Brain microvascular endothelial cell (primary cell): ENCODE measurements at regions not wholly inside any gene's neighbourhood (a gene's known extent, or its start where the extent isn't known, plus 50 kb on each side); places are given as distances from the start of the nearest gene placed in this dataset.

Experiments
- DNase-seq: peaks from one replicate; pipeline ENCODE4 v3.0.0-alpha.2; 2020
- H3K27ac ChIP-seq: fragments of 250-450 bp; sonication (Bioruptor Pico); 2 replicates; pipeline ENCODE4 v1.5.1; 2020; ENCODE audit warnings: mild to moderate bottlenecking, moderate library complexity
- H3K27me3 ChIP-seq: fragments of 250-450 bp; sonication (Bioruptor Pico); replicated peaks from 2 replicates; pipeline ENCODE4 v1.5.1; 2020; ENCODE audit warnings: mild to moderate bottlenecking
- H3K36me3 ChIP-seq: fragments of 250-450 bp; sonication (Bioruptor Pico); replicated peaks from 2 replicates; pipeline ENCODE4 v1.5.1; 2020; ENCODE audit warnings: mild to moderate bottlenecking
- H3K4me3 ChIP-seq: 2 replicates; pipeline ENCODE4 v1.5.1; 2011; ENCODE audit warnings: low read depth, mild to moderate bottlenecking, control low read depth, low read length, moderate library complexity
- in situ Hi-C: cut with HindIII; loops from 2 replicates; pipeline ENCODE4 v1.10.0; 2017; ENCODE audit warnings: low sequenced_read_pairs, low pct_ligation_motif_present
- TF ChIP-seq, protein P1 (sequence below): IDR thresholded peaks from 2 replicates; pipeline ENCODE4 v1.5.1; 2011; ENCODE audit warnings: low read depth, mild to moderate bottlenecking, moderate library complexity, low read length, control low read depth, inconsistent platforms; ENCODE audit errors: missing control alignments

DNA sequence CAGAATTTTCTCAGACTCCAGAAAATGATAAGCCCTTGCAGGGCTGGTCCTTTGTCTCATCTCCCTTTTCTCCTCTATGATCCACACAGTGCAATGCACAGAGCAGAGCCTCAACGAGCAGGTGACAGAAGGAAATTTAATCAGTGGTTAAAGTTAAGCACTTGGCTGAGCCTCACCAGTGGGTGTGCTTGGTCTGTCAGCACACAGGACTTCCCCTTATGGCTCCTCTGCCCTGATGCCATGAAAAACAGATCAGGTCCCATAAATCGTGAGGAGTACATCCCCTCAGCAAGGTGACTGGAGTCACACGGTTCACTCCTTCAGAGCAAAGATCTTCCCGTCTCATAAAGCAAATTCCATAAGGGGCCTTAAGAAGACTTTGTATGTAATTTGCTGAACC, 818.2 kb downstream of the UQCRFS1 start:
- no peak for DNase-seq
- no peaks in the 10 kb centered on the region for H3K27me3 ChIP-seq
- no peak overlapping the region for H3K27ac ChIP-seq
- in situ Hi-C loops, result no loop called here
- no peaks in the 10 kb centered on the region for H3K36me3 ChIP-seq
- TF ChIP-seq, protein P1, sequence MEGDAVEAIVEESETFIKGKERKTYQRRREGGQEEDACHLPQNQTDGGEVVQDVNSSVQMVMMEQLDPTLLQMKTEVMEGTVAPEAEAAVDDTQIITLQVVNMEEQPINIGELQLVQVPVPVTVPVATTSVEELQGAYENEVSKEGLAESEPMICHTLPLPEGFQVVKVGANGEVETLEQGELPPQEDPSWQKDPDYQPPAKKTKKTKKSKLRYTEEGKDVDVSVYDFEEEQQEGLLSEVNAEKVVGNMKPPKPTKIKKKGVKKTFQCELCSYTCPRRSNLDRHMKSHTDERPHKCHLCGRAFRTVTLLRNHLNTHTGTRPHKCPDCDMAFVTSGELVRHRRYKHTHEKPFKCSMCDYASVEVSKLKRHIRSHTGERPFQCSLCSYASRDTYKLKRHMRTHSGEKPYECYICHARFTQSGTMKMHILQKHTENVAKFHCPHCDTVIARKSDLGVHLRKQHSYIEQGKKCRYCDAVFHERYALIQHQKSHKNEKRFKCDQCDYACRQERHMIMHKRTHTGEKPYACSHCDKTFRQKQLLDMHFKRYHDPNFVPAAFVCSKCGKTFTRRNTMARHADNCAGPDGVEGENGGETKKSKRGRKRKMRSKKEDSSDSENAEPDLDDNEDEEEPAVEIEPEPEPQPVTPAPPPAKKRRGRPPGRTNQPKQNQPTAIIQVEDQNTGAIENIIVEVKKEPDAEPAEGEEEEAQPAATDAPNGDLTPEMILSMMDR, result no peak
- H3K4me3 ChIP-seq, result no peak overlapping the region

GRCh38 chr19:28393574-28394336, 819.2 kb downstream of the UQCRFS1 start:
- DNase-seq, result no peak
- in situ Hi-C loops, result no loop called here
- Histone ChIP-seq H3K36me3 (no peaks in the 10 kb centered on the region), H3K4me3 (no peak overlapping the region), H3K27me3 (no peaks in the 10 kb centered on the region), H3K27ac (no peak overlapping the region)
- TF ChIP-seq, protein P1, result no peak

- Histone ChIP-seq H3K27me3 (no peaks in the 10 kb centered on the region), H3K27ac (no peak overlapping the region), H3K4me3 (no peak overlapping the region), H3K36me3 (no peaks in the 10 kb centered on the region)
- in situ Hi-C loops, result no loop called here
- TF ChIP-seq, protein P1, result no peak
- no peak for DNase-seq
Measured at GRCh38 chr19:28388988-28389387, 824.0 kb downstream of the UQCRFS1 start.

- DNase-seq, result no peak
- in situ Hi-C loops, result no loop called here
- H3K4me3 ChIP-seq, result no peak overlapping the region
- TF ChIP-seq, protein P1, result no peak
- no peaks in the 10 kb centered on the region for H3K27me3 ChIP-seq
- no peaks in the 10 kb centered on the region for H3K36me3 ChIP-seq
- H3K27ac ChIP-seq, result no peak overlapping the region
Measured at GRCh38 chr19:28387507-28387906, 825.4 kb downstream of the UQCRFS1 start.

- no peak for DNase-seq
- H3K27ac ChIP-seq, result no peak overlapping the region
- no peak overlapping the region for H3K4me3 ChIP-seq
- H3K27me3 ChIP-seq, result no peaks in the 10 kb centered on the region
- no peaks in the 10 kb centered on the region for H3K36me3 ChIP-seq
- in situ Hi-C loops, result no loop called here
- TF ChIP-seq, protein P1, result no peak
Measured at GRCh38 chr19:28386470-28386869, 826.5 kb downstream of the UQCRFS1 start.

DNA sequence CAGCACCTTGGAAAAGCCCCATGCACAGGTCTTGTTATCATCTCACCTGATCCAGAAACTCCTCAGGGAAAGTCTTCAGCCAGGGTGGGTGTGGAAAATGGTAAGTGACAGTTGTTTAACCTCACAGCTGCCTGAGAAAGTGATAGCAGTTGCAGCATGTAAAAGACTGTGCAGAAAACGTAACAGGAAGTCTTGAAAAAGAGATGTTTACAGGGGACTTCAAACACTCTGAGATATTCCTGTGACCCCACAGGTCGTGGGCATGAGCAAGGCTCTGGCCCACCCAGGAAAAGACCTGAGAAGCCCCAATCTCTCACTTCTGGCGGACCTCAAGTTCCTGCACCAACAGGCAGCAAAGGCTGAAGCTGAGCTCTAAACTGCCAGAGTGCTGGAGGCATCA, 826.9 kb downstream of the UQCRFS1 start:
- Histone ChIP-seq H3K4me3 (no peak overlapping the region), H3K36me3 (no peaks in the 10 kb centered on the region), H3K27ac (no peak overlapping the region), H3K27me3 (no peaks in the 10 kb centered on the region)
- in situ Hi-C loops, result no loop called here
- DNase-seq, result no peak
- TF ChIP-seq, protein P1, result no peak
